PC-9 (cell line): ENCODE measurements at regions not wholly inside any gene's neighbourhood (a gene's known extent, or its start where the extent isn't known, plus 50 kb on each side); places are given as distances from the start of the nearest gene placed in this dataset.

Experiments
- EZH2 ChIP-seq: fragments of 200-600 bp; sonication (generic); IDR thresholded peaks from 2 replicates; pipeline ENCODE4 v1.8.0; 2017; ENCODE audit warnings: antibody characterized with exemption, low read depth
- TF ChIP-seq, protein P1 (sequence below): fragments of 200-600 bp; sonication (generic); conservative IDR thresholded peaks from 2 replicates; pipeline ENCODE4 v1.6.1; 2017; ENCODE audit warnings: mixed run types, antibody characterized with exemption, mild to moderate bottlenecking, moderate library complexity

DNA sequence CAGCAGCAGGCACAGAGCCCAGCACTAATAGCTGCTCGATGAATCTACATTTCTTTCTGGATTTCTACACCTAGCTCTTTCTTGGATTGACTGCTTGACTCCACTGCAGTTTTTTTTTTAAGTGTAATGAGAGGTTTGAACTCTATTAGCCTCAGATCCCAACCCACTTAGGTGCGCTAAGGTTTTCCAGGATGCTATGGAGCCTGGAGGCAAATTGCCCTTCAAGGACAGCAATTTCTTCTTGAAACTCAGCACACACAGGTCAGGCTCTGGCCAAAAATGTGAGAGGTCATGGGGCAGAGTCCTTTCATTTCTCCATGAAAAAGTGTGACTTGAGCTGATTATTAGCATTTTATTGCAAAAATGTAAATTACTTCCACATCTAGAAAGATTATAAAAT is 52.3 kb upstream of the TIAM2 start:
- TF ChIP-seq, protein P1, sequence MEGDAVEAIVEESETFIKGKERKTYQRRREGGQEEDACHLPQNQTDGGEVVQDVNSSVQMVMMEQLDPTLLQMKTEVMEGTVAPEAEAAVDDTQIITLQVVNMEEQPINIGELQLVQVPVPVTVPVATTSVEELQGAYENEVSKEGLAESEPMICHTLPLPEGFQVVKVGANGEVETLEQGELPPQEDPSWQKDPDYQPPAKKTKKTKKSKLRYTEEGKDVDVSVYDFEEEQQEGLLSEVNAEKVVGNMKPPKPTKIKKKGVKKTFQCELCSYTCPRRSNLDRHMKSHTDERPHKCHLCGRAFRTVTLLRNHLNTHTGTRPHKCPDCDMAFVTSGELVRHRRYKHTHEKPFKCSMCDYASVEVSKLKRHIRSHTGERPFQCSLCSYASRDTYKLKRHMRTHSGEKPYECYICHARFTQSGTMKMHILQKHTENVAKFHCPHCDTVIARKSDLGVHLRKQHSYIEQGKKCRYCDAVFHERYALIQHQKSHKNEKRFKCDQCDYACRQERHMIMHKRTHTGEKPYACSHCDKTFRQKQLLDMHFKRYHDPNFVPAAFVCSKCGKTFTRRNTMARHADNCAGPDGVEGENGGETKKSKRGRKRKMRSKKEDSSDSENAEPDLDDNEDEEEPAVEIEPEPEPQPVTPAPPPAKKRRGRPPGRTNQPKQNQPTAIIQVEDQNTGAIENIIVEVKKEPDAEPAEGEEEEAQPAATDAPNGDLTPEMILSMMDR = no peak
- no peak for TF ChIP-seq EZH2
